ENCODE measurements at regions not wholly inside any gene's neighbourhood (a gene's known extent, or its start where the extent isn't known, plus 50 kb on each side); places are given as distances from the start of the nearest gene placed in this dataset.

- no peak for TF ChIP-seq CTCF (IDR thresholded peaks at IDR 0.05 in 2 of 3, conservative IDR thresholded peaks at IDR 0.05 in 1 of 3; ENCODE audit: control insufficient read depth in 2 of 3, extremely low read depth in 1 of 3, insufficient read depth in 1 of 3, low read depth in 3 of 3, low read length in 3 of 3)
- TF ChIP-seq SIX5 (IDR thresholded peaks at IDR 0.05; ENCODE audit: low read depth, low read length, severe bottlenecking), result no peak
- TF ChIP-seq USF1 (IDR thresholded peaks at IDR 0.05; ENCODE audit: borderline replicate concordance, extremely low read length, insufficient read depth, low read depth, low read length), result no peak
- no peak for TF ChIP-seq POLR2A (IDR thresholded peaks at IDR 0.05; ENCODE audit: low read depth, low read length)
- TF ChIP-seq FOXK2 (IDR thresholded peaks at IDR 0.05), result no peak
- no peak for TF ChIP-seq MYC (IDR thresholded peaks at IDR 0.05; ENCODE audit: insufficient read depth, insufficient read length, insufficient replicate concordance, low read length, severe bottlenecking)
- TF ChIP-seq SMC3 (IDR thresholded peaks at IDR 0.05; ENCODE audit: borderline replicate concordance, low read length), result no peak
- TF ChIP-seq, protein P1, sequence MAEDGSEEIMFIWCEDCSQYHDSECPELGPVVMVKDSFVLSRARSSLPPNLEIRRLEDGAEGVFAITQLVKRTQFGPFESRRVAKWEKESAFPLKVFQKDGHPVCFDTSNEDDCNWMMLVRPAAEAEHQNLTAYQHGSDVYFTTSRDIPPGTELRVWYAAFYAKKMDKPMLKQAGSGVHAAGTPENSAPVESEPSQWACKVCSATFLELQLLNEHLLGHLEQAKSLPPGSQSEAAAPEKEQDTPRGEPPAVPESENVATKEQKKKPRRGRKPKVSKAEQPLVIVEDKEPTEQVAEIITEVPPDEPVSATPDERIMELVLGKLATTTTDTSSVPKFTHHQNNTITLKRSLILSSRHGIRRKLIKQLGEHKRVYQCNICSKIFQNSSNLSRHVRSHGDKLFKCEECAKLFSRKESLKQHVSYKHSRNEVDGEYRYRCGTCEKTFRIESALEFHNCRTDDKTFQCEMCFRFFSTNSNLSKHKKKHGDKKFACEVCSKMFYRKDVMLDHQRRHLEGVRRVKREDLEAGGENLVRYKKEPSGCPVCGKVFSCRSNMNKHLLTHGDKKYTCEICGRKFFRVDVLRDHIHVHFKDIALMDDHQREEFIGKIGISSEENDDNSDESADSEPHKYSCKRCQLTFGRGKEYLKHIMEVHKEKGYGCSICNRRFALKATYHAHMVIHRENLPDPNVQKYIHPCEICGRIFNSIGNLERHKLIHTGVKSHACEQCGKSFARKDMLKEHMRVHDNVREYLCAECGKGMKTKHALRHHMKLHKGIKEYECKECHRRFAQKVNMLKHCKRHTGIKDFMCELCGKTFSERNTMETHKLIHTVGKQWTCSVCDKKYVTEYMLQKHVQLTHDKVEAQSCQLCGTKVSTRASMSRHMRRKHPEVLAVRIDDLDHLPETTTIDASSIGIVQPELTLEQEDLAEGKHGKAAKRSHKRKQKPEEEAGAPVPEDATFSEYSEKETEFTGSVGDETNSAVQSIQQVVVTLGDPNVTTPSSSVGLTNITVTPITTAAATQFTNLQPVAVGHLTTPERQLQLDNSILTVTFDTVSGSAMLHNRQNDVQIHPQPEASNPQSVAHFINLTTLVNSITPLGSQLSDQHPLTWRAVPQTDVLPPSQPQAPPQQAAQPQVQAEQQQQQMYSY (CRISPR knock-in tag; IDR thresholded peaks at IDR 0.05), result no peak
- TF ChIP-seq EGR1 (IDR thresholded peaks at IDR 0.05; ENCODE audit: borderline replicate concordance in 1 of 2, low read depth in 2 of 2, low read length in 2 of 2), result no peak
These were observed 259.9 kb downstream of the GJA1 start for GRCh38 chr6:121695329-121695728.

All from GM12878 (cell line).